ENCODE measurements at regions not wholly inside any gene's neighbourhood (a gene's known extent, or its start where the extent isn't known, plus 50 kb on each side); places are given as distances from the start of the nearest gene placed in this dataset.

GRCh38 chr16:19361587-19361986 lies 56.1 kb upstream of the TMC5 start:
- ChIA-PET POLR2A (no interaction called here), CTCF (interaction anchor here (0.9 to 2.3 kb wide), 4 partner anchors 12 to 276 kb away, joined by 3 to 11 read pairs (median 5); no protein-coding TSS in a partner anchor)
- no peak for TF ChIP-seq CTCF (IDR thresholded peaks at IDR 0.05; ENCODE audit: control extremely low read depth, extremely low read depth, low read depth, missing control alignments)
- DNase-seq (ENCODE audit: extremely low spot score) = no peak

- POLR2A ChIA-PET = no interaction called here
Measured at GRCh38 chr16:19363740-19364139, 53.9 kb upstream of the TMC5 start.

GRCh38 chr16:19365486-19365885 lies 52.2 kb upstream of the TMC5 start:
- no peak for DNase-seq (ENCODE audit: extremely low spot score)
- ChIA-PET POLR2A (no interaction called here), CTCF (interaction anchor here (0.7 to 1.6 kb wide), 4 partner anchors 10 to 186 kb away, joined by 3 to 4 read pairs (median 3); no protein-coding TSS in a partner anchor)
- TF ChIP-seq CTCF (IDR thresholded peaks at IDR 0.05; ENCODE audit: control extremely low read depth, extremely low read depth, low read depth, missing control alignments) = no peak

More at GRCh38 chr16:19363740-19364139, 53.9 kb upstream of the TMC5 start:
- no peak for DNase-seq (ENCODE audit: extremely low spot score)
- TF ChIP-seq CTCF (IDR thresholded peaks at IDR 0.05; ENCODE audit: control extremely low read depth, extremely low read depth, low read depth, missing control alignments) = no peak
- CTCF ChIA-PET = no interaction called here

- no peak for DNase-seq (ENCODE audit: extremely low spot score)
- ChIA-PET CTCF (interaction anchor here (1.6 to 2.2 kb wide), 2 partner anchors 9 to 12 kb away, joined by 4 to 5 read pairs; no protein-coding TSS in a partner anchor), POLR2A (no interaction called here)
- TF ChIP-seq CTCF (IDR thresholded peaks at IDR 0.05; ENCODE audit: control extremely low read depth, extremely low read depth, low read depth, missing control alignments) = no peak
Measured at GRCh38 chr16:19366391-19366790, 51.3 kb upstream of the TMC5 start.

- no peak for TF ChIP-seq CTCF (IDR thresholded peaks at IDR 0.05; ENCODE audit: control extremely low read depth, extremely low read depth, low read depth, missing control alignments)
- ChIA-PET POLR2A (no interaction called here), CTCF (interaction anchor here (0.9 to 2.2 kb wide), 2 partner anchors 13 to 190 kb away, joined by 3 to 5 read pairs; no protein-coding TSS in a partner anchor)
- no peak for DNase-seq (ENCODE audit: extremely low spot score)
Measured at GRCh38 chr16:19367335-19367734, 50.3 kb upstream of the TMC5 start.

All from GM10248 (cell line).